SK-N-SH (cell line): ENCODE measurements at regions not wholly inside any gene's neighbourhood (a gene's known extent, or its start where the extent isn't known, plus 50 kb on each side); places are given as distances from the start of the nearest gene placed in this dataset.

ENCODE experiments used
- ELF1 ChIP-seq: IDR thresholded peaks from 2 replicates; pipeline ENCODE4 v1.4.0; 2012
- EP300 ChIP-seq, 2 experiments: IDR thresholded peaks; 2 replicates each; pipeline versions ENCODE4 v1.4.0 to v1.6.1; 2012; ENCODE audit warnings: borderline replicate concordance in 1 of 2, low read depth in 1 of 2, low read length in 1 of 2
- EZH2phosphoT487 ChIP-seq: fragments of 200-600 bp; sonication (generic); IDR thresholded peaks from 2 replicates; pipeline ENCODE4 v1.6.1; 2017; ENCODE audit warnings: low read depth, mixed run types, mild to moderate bottlenecking, antibody characterized with exemption, moderate library complexity, borderline replicate concordance
- FOXM1 ChIP-seq: IDR thresholded peaks from 2 replicates; pipeline ENCODE4 v1.4.0; 2012; ENCODE audit warnings: low read depth, mild to moderate bottlenecking
- MXI1 ChIP-seq: IDR thresholded peaks from 2 replicates; pipeline ENCODE4 v1.6.1; 2012; ENCODE audit warnings: mild to moderate bottlenecking, low read depth, low read length, improper control_type of control experiment
- POLR2AphosphoS5 ChIP-seq: IDR thresholded peaks from 2 replicates; pipeline ENCODE4 v1.6.1; 2012; ENCODE audit warnings: low read depth, low read length
- RAD21 ChIP-seq: IDR thresholded peaks from 2 replicates; pipeline ENCODE4 v1.6.1; 2012; ENCODE audit warnings: mild to moderate bottlenecking, low read length
- SIN3A ChIP-seq: IDR thresholded peaks from 2 replicates; pipeline ENCODE4 v1.6.1; 2012; ENCODE audit warnings: low read depth, mild to moderate bottlenecking, low read length, moderate library complexity, borderline replicate concordance
- TEAD4 ChIP-seq: IDR thresholded peaks from 2 replicates; pipeline ENCODE4 v1.4.0; 2012; ENCODE audit warnings: mild to moderate bottlenecking, borderline replicate concordance; ENCODE audit not compliant: insufficient read depth
- TF ChIP-seq, protein P1 (sequence below): fragments of 200-600 bp; sonication (generic); IDR thresholded peaks from 2 replicates; pipeline ENCODE4 v1.6.1; 2017; ENCODE audit warnings: antibody characterized with exemption, mild to moderate bottlenecking, moderate library complexity
- TF ChIP-seq, protein P2 (sequence below): fragments of 150-350 bp; IDR thresholded peaks from 2 replicates; pipeline ENCODE4 v1.6.1; 2017; ENCODE audit warnings: antibody characterized with exemption, low read length, low read depth, borderline replicate concordance

DNA sequence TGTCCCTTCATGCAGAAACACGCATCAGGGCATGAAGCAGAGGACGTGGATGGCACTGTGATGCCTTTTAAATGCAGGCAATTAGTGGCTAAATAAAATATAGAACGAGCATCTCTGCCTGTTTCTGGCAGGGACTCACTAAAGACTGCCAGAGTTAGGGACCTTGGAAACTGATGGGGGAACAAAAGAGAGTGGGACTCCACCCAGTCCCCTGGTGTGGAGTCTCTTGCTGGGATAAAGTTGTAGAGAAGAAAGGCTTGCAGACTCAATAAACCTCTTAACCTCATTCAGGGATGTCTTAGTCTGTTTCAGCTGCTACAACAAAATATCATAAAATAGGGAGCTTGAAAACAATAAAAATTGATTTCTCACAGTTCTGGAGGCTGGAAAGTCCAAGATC is 87.6 kb upstream of the ARAP3 start:
- TF ChIP-seq, protein P1, sequence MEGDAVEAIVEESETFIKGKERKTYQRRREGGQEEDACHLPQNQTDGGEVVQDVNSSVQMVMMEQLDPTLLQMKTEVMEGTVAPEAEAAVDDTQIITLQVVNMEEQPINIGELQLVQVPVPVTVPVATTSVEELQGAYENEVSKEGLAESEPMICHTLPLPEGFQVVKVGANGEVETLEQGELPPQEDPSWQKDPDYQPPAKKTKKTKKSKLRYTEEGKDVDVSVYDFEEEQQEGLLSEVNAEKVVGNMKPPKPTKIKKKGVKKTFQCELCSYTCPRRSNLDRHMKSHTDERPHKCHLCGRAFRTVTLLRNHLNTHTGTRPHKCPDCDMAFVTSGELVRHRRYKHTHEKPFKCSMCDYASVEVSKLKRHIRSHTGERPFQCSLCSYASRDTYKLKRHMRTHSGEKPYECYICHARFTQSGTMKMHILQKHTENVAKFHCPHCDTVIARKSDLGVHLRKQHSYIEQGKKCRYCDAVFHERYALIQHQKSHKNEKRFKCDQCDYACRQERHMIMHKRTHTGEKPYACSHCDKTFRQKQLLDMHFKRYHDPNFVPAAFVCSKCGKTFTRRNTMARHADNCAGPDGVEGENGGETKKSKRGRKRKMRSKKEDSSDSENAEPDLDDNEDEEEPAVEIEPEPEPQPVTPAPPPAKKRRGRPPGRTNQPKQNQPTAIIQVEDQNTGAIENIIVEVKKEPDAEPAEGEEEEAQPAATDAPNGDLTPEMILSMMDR: no peak
- TF ChIP-seq SIN3A: no peak
- TF ChIP-seq EZH2phosphoT487: no peak
- no peak for TF ChIP-seq TEAD4
- no peak for TF ChIP-seq POLR2AphosphoS5
- no peak for TF ChIP-seq EP300 (IDR thresholded peaks at IDR 0.05; ENCODE audit: borderline replicate concordance in 1 of 2, low read depth in 1 of 2, low read length in 1 of 2)
- no peak for TF ChIP-seq ELF1
- TF ChIP-seq MXI1: no peak
- no peak for TF ChIP-seq RAD21
- TF ChIP-seq FOXM1: no peak
- TF ChIP-seq, protein P2, sequence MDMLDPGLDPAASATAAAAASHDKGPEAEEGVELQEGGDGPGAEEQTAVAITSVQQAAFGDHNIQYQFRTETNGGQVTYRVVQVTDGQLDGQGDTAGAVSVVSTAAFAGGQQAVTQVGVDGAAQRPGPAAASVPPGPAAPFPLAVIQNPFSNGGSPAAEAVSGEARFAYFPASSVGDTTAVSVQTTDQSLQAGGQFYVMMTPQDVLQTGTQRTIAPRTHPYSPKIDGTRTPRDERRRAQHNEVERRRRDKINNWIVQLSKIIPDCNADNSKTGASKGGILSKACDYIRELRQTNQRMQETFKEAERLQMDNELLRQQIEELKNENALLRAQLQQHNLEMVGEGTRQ: no peak
